ENCODE measurements at regions not wholly inside any gene's neighbourhood (a gene's known extent, or its start where the extent isn't known, plus 50 kb on each side); places are given as distances from the start of the nearest gene placed in this dataset.

- TF ChIP-seq CTCF (conservative IDR thresholded peaks at IDR 0.05 in 1 of 2, IDR thresholded peaks at IDR 0.05 in 1 of 2; ENCODE audit: extremely low read depth in 1 of 2, insufficient read depth in 1 of 2, low read depth in 1 of 2, low read length in 2 of 2) (no peak), EZH2 (IDR thresholded peaks at IDR 0.05; ENCODE audit: borderline replicate concordance, low read length) (no peak)
Measured at GRCh38 chr4:134505511-134505910, 303.9 kb upstream of the PABPC4L start.

Measured in mammary epithelial cell (primary cell).